Endodermal cell (in vitro differentiated cells): ENCODE measurements at regions not wholly inside any gene's neighbourhood (a gene's known extent, or its start where the extent isn't known, plus 50 kb on each side); places are given as distances from the start of the nearest gene placed in this dataset.

Experiments used
- DNase-seq: peaks from one replicate; pipeline ENCODE4 v3.0.0-alpha.2; 2017
- H3K27ac ChIP-seq: 2 replicates; pipeline ENCODE4 v1.5.1; 2013; ENCODE audit warnings: mild to moderate bottlenecking, low read depth, low read length, moderate library complexity
- H3K27me3 ChIP-seq: 2 replicates; pipeline ENCODE4 v1.6.1; 2013; ENCODE audit warnings: mild to moderate bottlenecking, low read length, moderate library complexity; ENCODE audit not compliant: insufficient read depth, control insufficient read depth, poor library complexity, severe bottlenecking
- H3K36me3 ChIP-seq: 2 replicates; pipeline ENCODE4 v1.7.0; 2013; ENCODE audit warnings: mild to moderate bottlenecking, low read length, moderate library complexity; ENCODE audit not compliant: control insufficient read depth, insufficient read depth
- H3K4me1 ChIP-seq: one replicate; pipeline ENCODE4 v1.7.0; 2013; ENCODE audit warnings: low read length; ENCODE audit not compliant: control insufficient read depth, insufficient read depth
- H3K4me3 ChIP-seq: 2 replicates; pipeline ENCODE4 v1.5.1; 2013; ENCODE audit warnings: mild to moderate bottlenecking, low read length, moderate library complexity
- H3K9ac ChIP-seq: 2 replicates; pipeline ENCODE4 v1.6.1; 2013; ENCODE audit warnings: mild to moderate bottlenecking, low read length, moderate library complexity; ENCODE audit not compliant: poor library complexity, severe bottlenecking; ENCODE audit errors: extremely low read depth
- H3K9me3 ChIP-seq: 2 replicates; pipeline ENCODE4 v1.6.1; 2013; ENCODE audit warnings: mild to moderate bottlenecking, low read length, moderate library complexity; ENCODE audit not compliant: control insufficient read depth
- H3K27ac Mint-ChIP-seq: 2 replicates; pipeline ENCODE4 v1.8.0; 2020; ENCODE audit warnings: mixed read lengths
- H3K27me3 Mint-ChIP-seq: 2 replicates; pipeline ENCODE4 v1.8.0; 2021; ENCODE audit warnings: mild to moderate bottlenecking, mixed read lengths; ENCODE audit not compliant: insufficient read depth
- H3K36me3 Mint-ChIP-seq: 2 replicates; pipeline ENCODE4 v1.8.0; 2020; ENCODE audit warnings: low read depth, mixed read lengths
- H3K4me1 Mint-ChIP-seq: 2 replicates; pipeline ENCODE4 v1.8.0; 2020; ENCODE audit warnings: mixed read lengths
- H3K4me3 Mint-ChIP-seq: 2 replicates; pipeline ENCODE4 v1.8.0; 2020; ENCODE audit warnings: mild to moderate bottlenecking, moderate library complexity, mixed read lengths
- H3K9me3 Mint-ChIP-seq: 2 replicates; pipeline ENCODE4 v1.8.0; 2020; ENCODE audit warnings: mild to moderate bottlenecking, mixed read lengths
- CTCF ChIP-seq: fragments of 200-600 bp; sonication (generic); conservative IDR thresholded peaks from 2 replicates; pipeline ENCODE4 v1.5.0; 2021; ENCODE audit warnings: antibody characterized with exemption, mild to moderate bottlenecking
- WGBS, 2 experiments: methylation state at CpG; one replicate each; pipeline versions ENCODE4 v1.1.5 to v1.1.7; 2013; ENCODE audit warnings: missing lambda C conversion rate in 2 of 2, mixed read lengths in 1 of 2; ENCODE audit not compliant: insufficient coverage in 1 of 2, insufficient read length in 1 of 2; 5-methylcytosine and 5-hydroxymethylcytosine counted together

- peaks cover 7% of the 10 kb centered on the region for H3K27me3 Mint-ChIP-seq
Observed at GRCh38 chr3:124569761-124570160, 160.5 kb upstream of the UMPS start.

GRCh38 chr3:124570232-124570631, 160.0 kb upstream of the UMPS start:
- Histone ChIP-seq H3K4me1 (no peaks in the 10 kb centered on the region), H3K27me3 (no peaks in the 10 kb centered on the region), H3K4me3 (no peak overlapping the region), H3K9ac (no peak overlapping the region), H3K9me3 (no peaks in the 10 kb centered on the region), H3K36me3 (no peaks in the 10 kb centered on the region), H3K27ac (no peak overlapping the region)
- H3K27me3 Mint-ChIP-seq, result peaks cover 6% of the 10 kb centered on the region
- no peaks in the 10 kb centered on the region for H3K9me3 Mint-ChIP-seq
- WGBS, 2 experiments, result 94 to 100% methylated on average over 1 to 2 of the region's 2 CpGs
- DNase-seq, result no peak
- no peak overlapping the region for H3K4me3 Mint-ChIP-seq
- H3K27ac Mint-ChIP-seq, result no peak overlapping the region
- H3K36me3 Mint-ChIP-seq, result no peaks in the 10 kb centered on the region
- H3K4me1 Mint-ChIP-seq, result no peaks in the 10 kb centered on the region
- TF ChIP-seq CTCF, result no peak

More at GRCh38 chr3:124569761-124570160, 160.5 kb upstream of the UMPS start:
- Mint-ChIP-seq H3K4me3 (no peak overlapping the region), H3K4me1 (peaks cover under 1% of the 10 kb centered on the region), H3K27ac (no peak overlapping the region), H3K9me3 (no peaks in the 10 kb centered on the region), H3K36me3 (no peaks in the 10 kb centered on the region)
- Histone ChIP-seq H3K27ac (no peak overlapping the region), H3K4me3 (no peak overlapping the region), H3K9me3 (no peaks in the 10 kb centered on the region), H3K36me3 (no peaks in the 10 kb centered on the region), H3K27me3 (no peaks in the 10 kb centered on the region), H3K9ac (no peak overlapping the region), H3K4me1 (no peaks in the 10 kb centered on the region)
- 80 to 90% methylated on average over 1 of the region's 1 CpG for WGBS, 2 experiments
- no peak for DNase-seq
- TF ChIP-seq CTCF, result no peak

- H3K27me3 Mint-ChIP-seq, result peaks cover 4% of the 10 kb centered on the region
- no peaks in the 10 kb centered on the region for H3K4me1 ChIP-seq
Observed at GRCh38 chr3:124572851-124573405, 157.3 kb upstream of the UMPS start.

More at GRCh38 chr3:124572851-124573405, 157.3 kb upstream of the UMPS start:
- H3K4me3 Mint-ChIP-seq, result no peak overlapping the region
- Histone ChIP-seq H3K36me3 (no peaks in the 10 kb centered on the region), H3K4me3 (no peak overlapping the region), H3K9me3 (no peaks in the 10 kb centered on the region), H3K27me3 (no peaks in the 10 kb centered on the region), H3K9ac (no peak overlapping the region), H3K27ac (no peak overlapping the region)
- H3K36me3 Mint-ChIP-seq, result no peaks in the 10 kb centered on the region
- H3K4me1 Mint-ChIP-seq, result no peaks in the 10 kb centered on the region
- no peaks in the 10 kb centered on the region for H3K9me3 Mint-ChIP-seq
- 88 to 95% methylated on average over 6 to 8 of the region's 8 CpGs for WGBS, 2 experiments
- no peak overlapping the region for H3K27ac Mint-ChIP-seq
- TF ChIP-seq CTCF, result no peak
- DNase-seq, result no peak
